ENCODE measurements at regions not wholly inside any gene's neighbourhood (a gene's known extent, or its start where the extent isn't known, plus 50 kb on each side); places are given as distances from the start of the nearest gene placed in this dataset.
"Not testable (repeated sequence)": the region's sequence is repeated elsewhere in the genome, so short reads cannot be mapped to it uniquely, and the experiment has no call there.

- BruUV-seq (replicated peaks) = no TSS peak
- Mint-ChIP-seq H3K27ac (ENCODE audit: unreplicated experiment) (no peak overlapping the region), H3K4me3 (ENCODE audit: unreplicated experiment) (no peak overlapping the region), H3K9me3 (ENCODE audit: unreplicated experiment) (no peaks in the 10 kb centered on the region), H3K36me3 (ENCODE audit: insufficient read depth, unreplicated experiment) (no peaks in the 10 kb centered on the region), H3K4me1 (ENCODE audit: low read depth, unreplicated experiment) (no peaks in the 10 kb centered on the region), H3K27me3 (ENCODE audit: insufficient read depth, unreplicated experiment) (peaks cover 12% of the 10 kb centered on the region)
- H3K4me1 ChIP-seq = no peaks in the 10 kb centered on the region
- DNase-seq = no peak
- CTCF ChIA-PET = no interaction called here
- no peak overlapping the region for H3K4me3 ChIP-seq (ENCODE audit: low read depth, low read length)
- no peak for TF ChIP-seq CTCF (IDR thresholded peaks at IDR 0.05; ENCODE audit: insufficient read depth in 1 of 2, low read depth in 1 of 2, low read length in 1 of 2, severe bottlenecking in 1 of 2, unreplicated experiment in 1 of 2)
- H3K9me3 ChIP-seq = no peaks in the 10 kb centered on the region
- H3K36me3 ChIP-seq (ENCODE audit: control insufficient read depth, insufficient read depth, low read length) = no peaks in the 10 kb centered on the region
- no peaks in the 10 kb centered on the region; the same call in 1 of the 2 replicates for H3K27me3 ChIP-seq (replicated peaks; ENCODE audit: control insufficient read depth, insufficient read depth, low read length)
- POLR2A ChIA-PET = no interaction called here
- intact Hi-C loops (cut with micrococcal nuclease; ENCODE audit: unreplicated experiment) = no loop called here
Observed at GRCh38 chr2:21892140-21892539, 768.4 kb downstream of the TDRD15 start.

GRCh38 chr2:21895200-21895599 lies 771.4 kb downstream of the TDRD15 start:
- H3K4me1 Mint-ChIP-seq (ENCODE audit: low read depth, unreplicated experiment) = no peaks in the 10 kb centered on the region
- CTCF ChIA-PET = no interaction called here
- H3K9me3 ChIP-seq = no peaks in the 10 kb centered on the region
- intact Hi-C loops (cut with micrococcal nuclease; ENCODE audit: unreplicated experiment) = no loop called here
- no peaks in the 10 kb centered on the region; the same call in 1 of the 2 replicates for H3K27me3 ChIP-seq (replicated peaks; ENCODE audit: control insufficient read depth, insufficient read depth, low read length)
- H3K4me3 ChIP-seq (ENCODE audit: low read depth, low read length) = no peak overlapping the region
- no peak for DNase-seq
- H3K4me1 ChIP-seq = no peaks in the 10 kb centered on the region
- no peak overlapping the region for H3K4me3 Mint-ChIP-seq (ENCODE audit: unreplicated experiment)
- no peak overlapping the region for H3K27ac Mint-ChIP-seq (ENCODE audit: unreplicated experiment)
- no peaks in the 10 kb centered on the region for H3K9me3 Mint-ChIP-seq (ENCODE audit: unreplicated experiment)
- POLR2A ChIA-PET = no interaction called here
- BruUV-seq (replicated peaks) = no TSS peak
- no peaks in the 10 kb centered on the region for H3K36me3 Mint-ChIP-seq (ENCODE audit: insufficient read depth, unreplicated experiment)
- H3K36me3 ChIP-seq (ENCODE audit: control insufficient read depth, insufficient read depth, low read length) = no peaks in the 10 kb centered on the region
- TF ChIP-seq CTCF (IDR thresholded peaks at IDR 0.05; ENCODE audit: insufficient read depth in 1 of 2, low read depth in 1 of 2, low read length in 1 of 2, severe bottlenecking in 1 of 2, unreplicated experiment in 1 of 2) = no peak
- H3K27me3 Mint-ChIP-seq (ENCODE audit: insufficient read depth, unreplicated experiment) = peaks cover 14% of the 10 kb centered on the region

DNA sequence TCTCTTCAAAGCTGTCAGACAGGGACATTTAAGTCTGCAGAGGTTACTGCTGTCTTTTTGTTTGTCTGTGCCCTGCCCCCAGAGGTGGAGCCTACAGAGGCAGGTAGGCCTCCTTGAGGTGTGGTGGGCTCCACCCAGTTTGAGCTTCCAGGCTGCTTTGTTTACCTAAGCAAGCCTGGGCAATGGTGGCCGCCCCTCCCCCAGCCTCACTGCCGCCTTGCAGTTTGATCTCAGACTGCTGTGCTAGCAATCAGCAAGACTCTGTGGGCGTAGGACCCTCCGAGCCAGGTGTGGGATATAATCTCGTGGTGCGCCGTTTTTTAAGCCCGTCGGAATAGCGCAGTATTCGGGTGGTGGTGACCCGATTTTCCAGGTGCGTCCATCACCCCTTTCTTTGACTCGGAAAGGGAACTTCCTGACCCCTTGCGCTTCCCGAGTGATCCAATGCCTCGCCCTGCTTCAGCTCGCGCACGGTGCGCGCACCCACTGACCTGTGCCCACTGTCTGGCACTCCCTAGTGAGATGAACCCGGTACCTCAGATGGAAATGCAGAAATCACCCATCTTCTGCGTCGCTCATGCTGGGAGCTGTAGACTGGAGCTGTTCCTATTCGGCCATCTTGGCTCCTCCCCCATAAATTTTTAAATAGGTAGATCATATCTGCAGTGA lies 785.1 kb downstream of the TDRD15 start:
- POLR2A ChIA-PET; BruUV-seq (replicated peaks): not testable (repeated sequence)

More for the DNA sequence above, 785.1 kb downstream of the TDRD15 start:
- H3K27me3 ChIP-seq (replicated peaks; ENCODE audit: control insufficient read depth, insufficient read depth, low read length); H3K4me3 ChIP-seq (ENCODE audit: low read depth, low read length); intact Hi-C loops (cut with micrococcal nuclease; ENCODE audit: unreplicated experiment); H3K36me3 ChIP-seq (ENCODE audit: control insufficient read depth, insufficient read depth, low read length); H3K27ac Mint-ChIP-seq (ENCODE audit: unreplicated experiment); H3K36me3 Mint-ChIP-seq (ENCODE audit: insufficient read depth, unreplicated experiment); H3K9me3 ChIP-seq; H3K4me1 Mint-ChIP-seq (ENCODE audit: low read depth, unreplicated experiment); H3K9me3 Mint-ChIP-seq (ENCODE audit: unreplicated experiment); CTCF ChIA-PET; H3K27me3 Mint-ChIP-seq (ENCODE audit: insufficient read depth, unreplicated experiment); H3K4me1 ChIP-seq; H3K4me3 Mint-ChIP-seq (ENCODE audit: unreplicated experiment): not testable (repeated sequence)
- peak; percentile 3 to 42 for DNase-seq

Data from Caco-2 (cell line).